ENCODE measurements at regions not wholly inside any gene's neighbourhood (a gene's known extent, or its start where the extent isn't known, plus 50 kb on each side); places are given as distances from the start of the nearest gene placed in this dataset.

DNA sequence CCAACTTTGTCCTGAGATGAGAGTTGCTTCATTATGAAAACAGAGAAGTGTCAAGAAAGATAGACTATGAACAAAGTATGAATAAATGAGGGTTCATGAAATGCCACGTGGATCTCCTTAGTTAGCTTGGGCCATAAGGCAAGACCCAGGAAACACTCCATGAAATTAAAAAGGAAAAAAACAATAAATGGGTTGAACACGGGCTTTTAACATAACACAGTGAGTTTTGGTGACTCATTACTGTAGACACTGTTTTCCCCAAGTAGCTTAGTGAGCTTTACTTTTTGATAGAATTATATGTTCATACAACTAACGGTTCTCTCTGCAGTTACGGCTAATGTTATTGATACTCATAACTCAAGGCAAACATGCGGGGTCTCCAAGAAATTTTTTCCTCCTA is 265.0 kb downstream of the DHX15 start:
- TF ChIP-seq ZFX (IDR thresholded peaks at IDR 0.05): no peak
- TF ChIP-seq, protein P1, sequence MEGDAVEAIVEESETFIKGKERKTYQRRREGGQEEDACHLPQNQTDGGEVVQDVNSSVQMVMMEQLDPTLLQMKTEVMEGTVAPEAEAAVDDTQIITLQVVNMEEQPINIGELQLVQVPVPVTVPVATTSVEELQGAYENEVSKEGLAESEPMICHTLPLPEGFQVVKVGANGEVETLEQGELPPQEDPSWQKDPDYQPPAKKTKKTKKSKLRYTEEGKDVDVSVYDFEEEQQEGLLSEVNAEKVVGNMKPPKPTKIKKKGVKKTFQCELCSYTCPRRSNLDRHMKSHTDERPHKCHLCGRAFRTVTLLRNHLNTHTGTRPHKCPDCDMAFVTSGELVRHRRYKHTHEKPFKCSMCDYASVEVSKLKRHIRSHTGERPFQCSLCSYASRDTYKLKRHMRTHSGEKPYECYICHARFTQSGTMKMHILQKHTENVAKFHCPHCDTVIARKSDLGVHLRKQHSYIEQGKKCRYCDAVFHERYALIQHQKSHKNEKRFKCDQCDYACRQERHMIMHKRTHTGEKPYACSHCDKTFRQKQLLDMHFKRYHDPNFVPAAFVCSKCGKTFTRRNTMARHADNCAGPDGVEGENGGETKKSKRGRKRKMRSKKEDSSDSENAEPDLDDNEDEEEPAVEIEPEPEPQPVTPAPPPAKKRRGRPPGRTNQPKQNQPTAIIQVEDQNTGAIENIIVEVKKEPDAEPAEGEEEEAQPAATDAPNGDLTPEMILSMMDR (conservative IDR thresholded peaks at IDR 0.05): no peak
- no peak overlapping the region for H3K27ac ChIP-seq

DNA sequence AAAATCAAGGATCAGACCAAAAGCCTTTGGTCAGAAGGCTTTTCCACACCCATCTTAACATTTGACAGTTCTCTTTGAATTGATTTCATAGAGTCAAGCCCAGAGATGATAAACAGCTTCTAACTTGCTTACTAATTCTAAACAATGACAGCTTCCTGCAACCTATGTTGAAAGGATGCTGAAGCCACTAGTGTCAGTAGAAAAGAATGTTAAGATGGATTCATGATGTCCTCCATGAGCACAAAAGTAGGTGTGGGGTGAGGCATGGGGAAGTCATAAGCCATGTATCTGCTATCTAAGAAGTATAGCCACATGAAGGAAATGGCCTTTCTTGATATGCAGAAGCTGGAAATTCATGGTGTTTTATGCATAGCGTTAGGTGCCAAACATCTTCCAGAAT is 269.3 kb downstream of the DHX15 start:
- no peak overlapping the region for H3K27ac ChIP-seq
- TF ChIP-seq, protein P1 (conservative IDR thresholded peaks at IDR 0.05): no peak
- no peak for TF ChIP-seq ZFX (IDR thresholded peaks at IDR 0.05)

DNA sequence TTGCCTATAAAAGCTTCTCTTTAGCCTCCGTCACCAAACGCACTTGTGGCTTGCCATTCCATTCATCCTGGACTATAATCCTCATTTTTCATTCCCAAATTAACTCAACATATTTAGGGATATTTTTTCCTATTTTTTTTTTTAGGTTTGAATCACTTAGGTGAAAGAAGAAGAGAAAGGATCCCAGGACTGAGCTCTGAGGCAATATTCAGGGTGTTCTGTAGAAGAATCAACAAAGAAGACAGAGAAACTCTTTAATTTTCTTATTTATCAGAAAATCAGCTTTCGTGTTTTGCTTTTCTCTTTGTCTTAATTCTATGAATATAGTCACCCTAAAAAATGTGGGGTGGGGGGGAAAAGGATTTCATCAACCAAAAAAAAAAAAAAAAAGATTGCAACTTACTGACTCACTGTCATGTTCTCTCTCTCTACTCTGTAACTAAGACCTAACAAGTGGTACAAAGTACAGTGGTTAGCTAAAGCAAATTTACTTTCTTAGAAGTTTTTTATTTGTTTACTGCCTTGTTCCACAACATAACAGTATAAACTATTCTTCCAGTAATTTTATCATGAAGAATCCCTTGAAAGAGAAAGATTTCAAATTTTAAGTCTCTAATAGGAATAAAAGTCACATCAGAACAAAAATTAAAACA is 272.0 kb downstream of the DHX15 start:
- H3K27ac ChIP-seq: no peak overlapping the region
- TF ChIP-seq, protein P1 (conservative IDR thresholded peaks at IDR 0.05): no peak
- TF ChIP-seq ZFX (IDR thresholded peaks at IDR 0.05): no peak

DNA sequence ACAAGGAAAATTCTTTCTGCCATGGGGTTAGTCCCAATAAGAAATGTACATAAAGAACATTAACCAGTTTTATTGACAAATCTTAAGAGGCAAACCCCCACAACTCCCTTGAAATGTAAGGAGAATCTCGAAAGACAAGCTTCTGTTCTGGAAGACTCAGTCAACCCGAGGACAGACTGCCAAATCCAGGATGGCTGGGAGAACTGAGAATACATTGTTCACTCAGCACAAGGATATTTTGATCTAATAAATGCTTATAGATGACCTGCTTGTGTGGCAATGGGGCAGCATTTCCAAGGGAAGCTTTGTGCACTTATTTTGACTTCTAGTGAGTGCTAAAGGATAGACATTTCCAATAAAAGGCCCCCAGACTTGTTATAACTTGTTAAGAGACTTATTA is 280.4 kb downstream of the DHX15 start:
- TF ChIP-seq, protein P1 (conservative IDR thresholded peaks at IDR 0.05): no peak
- no peak for TF ChIP-seq ZFX (IDR thresholded peaks at IDR 0.05)
- H3K27ac ChIP-seq: no peak overlapping the region

DNA sequence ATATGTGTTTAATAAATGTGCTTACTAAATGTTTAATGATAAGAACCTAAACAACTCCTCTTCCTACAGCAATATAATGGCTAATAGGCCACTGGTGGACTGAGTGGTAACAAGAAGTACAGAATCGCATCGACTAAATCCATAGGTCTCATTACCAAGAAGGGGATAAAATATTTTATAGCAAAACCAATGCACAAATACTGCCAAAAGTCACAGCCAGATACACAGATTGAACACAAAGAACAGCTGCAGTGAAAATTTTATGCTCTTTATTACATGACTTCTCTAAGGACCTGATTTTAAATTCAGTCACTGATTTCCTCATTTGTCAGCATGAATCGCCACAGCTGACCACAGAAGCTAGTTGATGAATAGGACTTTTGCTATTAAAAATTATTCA is 285.4 kb downstream of the DHX15 start:
- TF ChIP-seq, protein P1 (conservative IDR thresholded peaks at IDR 0.05): no peak
- TF ChIP-seq ZFX (IDR thresholded peaks at IDR 0.05): no peak
- no peak overlapping the region for H3K27ac ChIP-seq

DNA sequence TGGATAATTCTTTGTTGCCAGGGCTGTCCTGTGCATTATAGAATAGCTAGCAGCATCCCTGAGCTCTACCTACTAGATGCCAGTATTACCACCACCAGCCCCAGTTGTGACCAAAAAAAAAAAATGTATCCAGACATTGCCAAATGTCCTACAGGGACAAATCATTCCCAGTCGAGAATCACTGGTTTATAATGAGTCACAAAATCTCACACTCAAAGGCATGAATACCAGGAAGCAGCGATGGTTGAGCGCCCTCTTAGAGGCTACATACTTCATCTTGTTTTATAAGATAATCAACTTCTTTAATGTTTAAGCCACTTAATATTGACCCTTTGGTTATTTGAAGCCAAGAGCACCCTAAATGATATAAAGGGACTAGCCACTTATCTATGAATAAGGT is 297.3 kb downstream of the DHX15 start:
- TF ChIP-seq, protein P1 (conservative IDR thresholded peaks at IDR 0.05): no peak
- no peak for TF ChIP-seq ZFX (IDR thresholded peaks at IDR 0.05)
- no peak overlapping the region for H3K27ac ChIP-seq

DNA sequence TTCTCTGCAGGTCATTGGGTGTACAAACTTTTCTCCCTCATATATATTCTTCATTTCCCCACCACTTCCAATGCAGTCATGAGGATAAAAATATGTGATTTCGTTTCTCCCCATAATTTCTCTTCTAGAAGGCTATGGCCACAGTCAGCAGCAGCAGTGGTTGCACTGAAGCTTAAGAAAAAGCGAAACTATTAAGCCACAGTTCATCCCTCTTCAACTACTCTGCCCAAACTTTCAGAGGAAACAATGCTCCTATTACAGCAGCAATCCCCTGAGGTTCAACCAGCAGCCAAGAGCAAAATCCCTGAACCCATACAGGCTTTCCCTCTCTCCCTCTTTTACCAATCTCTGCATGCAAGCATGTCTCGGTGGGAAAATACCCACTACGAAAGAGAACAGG is 298.6 kb downstream of the DHX15 start:
- TF ChIP-seq ZFX (IDR thresholded peaks at IDR 0.05): no peak
- TF ChIP-seq, protein P1 (conservative IDR thresholded peaks at IDR 0.05): no peak
- H3K27ac ChIP-seq: no peak overlapping the region
